ENCODE measurements at regions not wholly inside any gene's neighbourhood (a gene's known extent, or its start where the extent isn't known, plus 50 kb on each side); places are given as distances from the start of the nearest gene placed in this dataset.
"Not testable (repeated sequence)": the region's sequence is repeated elsewhere in the genome, so short reads cannot be mapped to it uniquely, and the experiment has no call there.

GRCh38 chr1:70490153-70490552 is 79.1 kb downstream of the CTH start:
- DNase-seq (ENCODE audit: low read depth in 1 of 2, low spot score in 1 of 2), result no peak

GRCh38 chr1:70495370-70495769 is 84.3 kb downstream of the CTH start:
- DNase-seq (ENCODE audit: low read depth in 1 of 2, low spot score in 1 of 2), result no peak

GRCh38 chr1:70496181-70496580 is 85.1 kb downstream of the CTH start:
- no peak for DNase-seq (ENCODE audit: low read depth in 1 of 2, low spot score in 1 of 2)

GRCh38 chr1:70497152-70497551 is 86.1 kb downstream of the CTH start:
- DNase-seq (ENCODE audit: low read depth in 1 of 2, low spot score in 1 of 2), result no peak

GRCh38 chr1:70498666-70499065 is 87.6 kb downstream of the CTH start:
- DNase-seq (ENCODE audit: low read depth in 1 of 2, low spot score in 1 of 2), result no peak

- no peak for DNase-seq (ENCODE audit: low read depth in 1 of 2, low spot score in 1 of 2)
Observed at GRCh38 chr1:70499695-70500094, 88.6 kb downstream of the CTH start.

GRCh38 chr1:70503358-70503757 is 92.3 kb downstream of the CTH start:
- DNase-seq (ENCODE audit: low read depth in 1 of 2, low spot score in 1 of 2), result no peak

GRCh38 chr1:70504176-70504820 is 93.2 kb downstream of the CTH start:
- no peak for DNase-seq (ENCODE audit: low read depth in 1 of 2, low spot score in 1 of 2)

GRCh38 chr1:70504821-70505193 is 93.7 kb downstream of the CTH start:
- no peak for DNase-seq (ENCODE audit: low read depth in 1 of 2, low spot score in 1 of 2)

- not testable (repeated sequence) for DNase-seq (ENCODE audit: low read depth in 1 of 2, low spot score in 1 of 2)
Observed at GRCh38 chr1:70507991-70508390, 96.9 kb downstream of the CTH start.

GRCh38 chr1:70509996-70510876 is 99.2 kb downstream of the CTH start:
- DNase-seq (ENCODE audit: low read depth in 1 of 2, low spot score in 1 of 2), result peak in 1 of 2 donors; percentile 8

GRCh38 chr1:70517444-70517843 is 106.4 kb downstream of the CTH start:
- no peak for DNase-seq (ENCODE audit: low read depth in 1 of 2, low spot score in 1 of 2)

- DNase-seq (ENCODE audit: low read depth in 1 of 2, low spot score in 1 of 2), result no peak
Observed at GRCh38 chr1:70518106-70518505, 107.0 kb downstream of the CTH start.

GRCh38 chr1:70528590-70529333 is 117.7 kb downstream of the CTH start:
- no peak for DNase-seq (ENCODE audit: low read depth in 1 of 2, low spot score in 1 of 2)

GRCh38 chr1:70536708-70537366 is 125.8 kb downstream of the CTH start:
- DNase-seq (ENCODE audit: low read depth in 1 of 2, low spot score in 1 of 2), result no peak

GRCh38 chr1:70537788-70538187 is 126.7 kb downstream of the CTH start:
- DNase-seq (ENCODE audit: low read depth in 1 of 2, low spot score in 1 of 2), result no peak

- DNase-seq (ENCODE audit: low read depth in 1 of 2, low spot score in 1 of 2), result no peak
Observed at GRCh38 chr1:70542030-70542429, 131.0 kb downstream of the CTH start.

GRCh38 chr1:70542856-70543255 is 131.8 kb downstream of the CTH start:
- DNase-seq (ENCODE audit: low read depth in 1 of 2, low spot score in 1 of 2), result no peak

- no peak for DNase-seq (ENCODE audit: low read depth in 1 of 2, low spot score in 1 of 2)
Observed at GRCh38 chr1:70546726-70547125, 135.7 kb downstream of the CTH start.

GRCh38 chr1:70552662-70553566 is 141.8 kb downstream of the CTH start:
- DNase-seq (ENCODE audit: low read depth in 1 of 2, low spot score in 1 of 2), result no peak
